Heart left ventricle (tissue), 13 donors: ENCODE measurements at regions not wholly inside any gene's neighbourhood (a gene's known extent, or its start where the extent isn't known, plus 50 kb on each side); places are given as distances from the start of the nearest gene placed in this dataset.

Experiments used
- CTCF ChIP-seq, 12 donors: fragments of 200-600 bp; sonication (generic) in 4 of 12; IDR thresholded peaks; one replicate each; pipeline versions ENCODE4 v1.5.0 to v1.8.0; 2018 to 2022; ENCODE audit warnings: antibody characterized with exemption in 12 of 12, mild to moderate bottlenecking in 5 of 12
- POLR2A ChIP-seq, 2 donors: fragments of 450-650 bp; IDR thresholded peaks; one replicate each; pipeline ENCODE4 v1.6.1; 2017; ENCODE audit warnings: antibody characterized with exemption in 2 of 2, mild to moderate bottlenecking in 2 of 2, moderate library complexity in 2 of 2
- donor health status: ischemic (EF 13 %, LVEDD 7.1; RV severe dilation, severe dysfunction).
- donor health status: DM: no; HTN: yes; CAD: no.
- donor health status: DM: no; HTN: no; CAD: no.
- donor health status: ischemic (EF 25% LVEDD 6.9; RV normal size, moderate dysfunction).
- donor health status: ischemic (EF 25% LVEDD 5.7; RV mildly dilated, moderate dysfunction).
- donor health status: ischemic (EF 35%, LVEDD 5.7; RV mildly dilated, moderate dysfunction).
- donor health status: nonischemic (EF 11% LVEDD 7.7; RV severe dilation, severe dysfunction).
- donor health status: DM: yes; HTN: yes; CAD: no.
- donor health status: PGD.
- donor health status: ischemic (EF 29% LVEDD 5.4; RV normal size, mild dysfunction).
- donor health status: nonischemic (EF 23%, LVEDD 6.1; RV moderate dilation, normal function).

- TF ChIP-seq CTCF (IDR thresholded peaks at IDR 0.05) (no peak), POLR2A (IDR thresholded peaks at IDR 0.05) (no peak)
Measured at GRCh38 chr10:58050575-58050974, 217.1 kb downstream of the IPMK start.
